Medulla oblongata (tissue), 1 donor: ENCODE measurements at regions not wholly inside any gene's neighbourhood (a gene's known extent, or its start where the extent isn't known, plus 50 kb on each side); places are given as distances from the start of the nearest gene placed in this dataset.
"Not testable (repeated sequence)": the region's sequence is repeated elsewhere in the genome, so short reads cannot be mapped to it uniquely, and the experiment has no call there.

Experiments used
- DNase-seq: peaks from one replicate; pipeline ENCODE4 v3.0.0-alpha.2; 2015; ENCODE audit errors: extremely low spot score

DNA sequence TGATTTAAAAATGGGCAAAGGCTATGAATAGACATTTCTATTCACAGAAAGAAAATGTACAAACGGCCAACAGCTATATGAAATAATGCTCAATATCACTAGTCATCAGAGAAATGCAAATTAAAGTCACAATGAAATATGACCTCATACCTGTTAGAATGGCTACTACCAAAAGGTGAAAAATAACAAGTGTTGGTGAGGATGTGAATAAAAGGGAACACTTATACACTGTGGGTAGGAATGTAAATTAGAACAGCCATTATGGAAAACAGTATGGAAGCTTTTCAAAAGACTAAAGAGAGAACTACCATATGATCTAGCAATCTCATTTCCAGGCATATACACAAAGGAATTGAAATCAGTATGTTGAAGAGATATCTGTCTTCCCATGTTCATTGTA, 118.9 kb upstream of the SPOPL start:
- DNase-seq: no peak

DNA sequence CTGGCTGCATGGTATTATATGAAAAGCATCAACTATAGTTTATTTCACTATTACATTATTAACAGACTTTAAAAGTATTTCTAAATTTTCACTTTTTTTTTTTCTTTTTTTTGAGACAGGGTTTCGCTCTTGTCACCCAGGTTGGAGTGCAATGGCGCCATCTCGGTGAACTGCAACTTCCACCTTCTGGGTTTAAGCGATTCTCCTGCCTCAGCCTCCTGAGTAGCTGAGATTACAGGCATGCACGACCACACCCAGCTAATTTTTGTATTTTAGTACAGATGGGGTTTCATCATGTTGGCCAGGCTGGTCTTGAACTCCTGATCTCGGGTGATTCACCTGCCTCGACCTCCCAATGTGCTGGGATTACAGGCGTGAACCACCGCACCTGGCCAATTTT, 115.4 kb upstream of the SPOPL start:
- DNase-seq: not testable (repeated sequence)

DNA sequence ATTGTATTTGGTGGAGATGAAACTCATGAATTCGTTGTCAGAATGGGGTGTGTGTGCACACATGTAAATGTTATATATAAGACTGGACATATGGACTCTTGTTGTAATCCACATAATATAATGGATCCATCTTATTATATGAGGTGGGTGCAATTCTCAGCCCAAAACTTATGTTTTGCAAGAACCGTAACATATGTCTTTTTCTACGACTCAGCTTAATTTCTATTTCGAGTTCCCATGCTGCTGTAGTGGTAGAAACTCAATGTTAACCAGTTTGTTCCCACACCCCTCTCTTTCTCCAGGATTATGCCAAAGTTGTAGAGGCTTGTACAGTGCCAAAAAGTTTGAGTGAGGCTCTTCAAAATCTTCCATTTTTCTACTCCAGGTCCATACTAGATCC, 112.5 kb upstream of the SPOPL start:
- no peak for DNase-seq

DNA sequence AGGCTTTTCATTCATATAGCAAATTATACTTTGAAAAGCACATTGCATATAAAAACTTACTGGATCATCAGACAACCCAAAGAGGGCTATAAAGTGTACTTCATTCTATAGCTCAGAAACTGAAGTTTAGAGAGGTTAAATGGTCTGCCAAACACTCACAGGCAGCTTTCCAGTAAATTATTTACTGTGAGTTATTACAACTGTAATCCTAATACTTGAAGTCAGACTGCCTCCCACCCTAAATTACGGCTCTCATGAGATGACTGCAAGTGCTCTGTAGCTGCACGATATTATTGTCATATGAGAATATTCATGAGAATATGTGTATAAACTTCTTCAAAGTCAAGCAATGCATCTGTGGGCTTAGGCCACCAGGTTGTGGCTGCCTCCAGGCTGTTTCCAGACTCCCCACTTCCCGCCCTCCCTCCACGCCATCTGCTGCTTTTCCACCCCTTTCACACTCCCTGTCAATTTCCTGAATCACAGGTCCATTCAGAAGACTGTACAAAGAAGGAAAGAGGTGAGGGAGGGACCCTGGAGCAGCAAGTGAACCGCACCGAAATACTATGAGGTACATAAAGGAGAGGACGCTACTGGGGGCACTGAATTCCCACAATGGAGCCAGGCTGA, 111.1 kb upstream of the SPOPL start:
- no peak for DNase-seq

DNA sequence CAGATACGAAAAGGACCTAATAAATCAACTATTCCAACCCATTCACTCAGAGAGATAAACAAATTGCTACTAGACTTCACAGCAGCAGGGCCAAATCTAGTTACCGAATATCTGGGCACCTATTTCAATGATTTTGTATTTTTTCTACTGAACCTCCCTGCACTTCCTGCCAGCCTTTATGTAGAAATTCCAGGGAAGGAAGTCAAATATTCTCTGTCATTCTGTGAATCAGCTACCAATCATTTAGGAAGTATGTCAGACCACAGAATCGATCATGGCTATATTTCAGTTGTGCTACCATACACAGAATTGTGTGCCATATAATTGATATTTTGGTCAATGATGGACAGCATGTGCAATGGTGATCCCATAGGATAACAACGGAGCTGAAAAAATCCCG, 109.6 kb upstream of the SPOPL start:
- DNase-seq: no peak

DNA sequence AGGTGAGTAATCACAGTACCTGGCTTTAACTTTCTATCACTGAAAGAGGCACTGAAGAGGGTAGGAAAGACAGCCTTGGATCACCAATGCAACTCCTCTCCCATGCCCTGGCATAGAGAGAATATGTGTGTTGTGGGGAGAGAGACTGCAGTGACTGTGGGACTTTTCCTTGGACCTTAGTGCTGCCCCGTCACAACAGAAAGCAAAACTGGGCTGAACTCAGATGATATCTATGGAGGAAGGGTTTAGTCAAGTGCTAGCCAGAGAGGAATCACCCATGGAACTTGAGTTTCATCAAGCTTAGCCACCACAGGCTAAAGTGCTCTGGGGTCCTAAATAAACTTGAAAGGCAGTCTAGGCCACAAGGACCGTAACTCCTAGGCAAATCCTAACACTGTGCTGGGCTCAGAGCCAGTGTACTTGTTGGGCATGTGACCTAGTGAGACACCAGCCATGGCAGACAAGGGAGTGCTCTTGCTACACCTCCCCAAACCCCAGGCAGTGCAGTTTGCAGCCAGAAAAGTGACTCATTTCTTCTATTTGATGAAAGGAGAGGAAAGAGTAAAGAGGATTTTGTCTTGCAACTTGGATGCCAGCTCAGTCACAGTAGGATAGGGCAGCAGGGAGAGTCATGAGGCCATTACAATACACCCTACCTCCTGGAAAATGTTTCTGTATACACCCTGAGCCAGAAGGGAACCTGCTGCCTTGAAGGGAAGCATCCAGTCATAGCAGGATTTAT, 105.8 kb upstream of the SPOPL start:
- no peak for DNase-seq

DNA sequence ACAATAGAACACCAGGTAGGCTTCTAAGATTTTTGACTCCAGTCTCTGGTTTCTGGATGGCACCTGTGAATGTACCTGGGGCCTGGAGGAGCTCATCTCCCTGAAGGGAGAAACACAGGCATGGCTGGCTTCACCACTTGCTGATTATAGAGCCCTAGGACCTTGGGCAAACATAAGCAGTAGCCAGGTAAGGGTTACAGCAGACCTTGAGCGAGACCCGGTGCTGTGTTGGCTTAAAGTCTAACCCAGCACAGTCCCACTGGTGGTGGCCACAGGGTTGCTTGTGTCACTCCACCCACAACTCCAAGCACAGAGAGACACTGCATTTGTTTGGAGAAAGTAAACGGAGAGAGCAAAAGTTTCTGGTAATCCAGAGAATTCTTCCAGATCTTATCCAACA, 104.7 kb upstream of the SPOPL start:
- no peak for DNase-seq

DNA sequence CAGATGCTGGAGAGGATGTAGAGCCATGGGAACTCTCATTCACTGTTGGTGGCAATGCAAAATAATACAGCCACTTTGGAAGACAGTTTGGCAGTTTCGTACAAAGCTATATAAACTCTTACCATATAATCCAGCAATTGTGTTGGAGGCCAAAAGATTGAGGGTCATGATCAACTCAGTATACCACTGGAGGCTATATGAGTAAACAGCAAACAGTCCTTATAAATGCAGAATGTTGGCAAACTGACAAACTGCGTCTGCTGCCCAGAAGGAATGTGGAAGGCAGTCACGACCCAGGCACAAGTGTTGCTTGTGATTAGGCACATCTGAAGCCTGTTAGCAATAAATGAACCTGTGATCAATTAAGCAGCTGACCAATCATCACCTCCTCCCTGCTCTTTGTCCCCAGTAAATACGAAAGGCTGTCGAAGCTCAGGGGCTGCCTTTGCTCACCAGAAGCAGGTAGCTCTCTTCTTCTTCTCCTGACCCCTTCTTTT, 98.1 kb upstream of the SPOPL start:
- DNase-seq: no peak

DNA sequence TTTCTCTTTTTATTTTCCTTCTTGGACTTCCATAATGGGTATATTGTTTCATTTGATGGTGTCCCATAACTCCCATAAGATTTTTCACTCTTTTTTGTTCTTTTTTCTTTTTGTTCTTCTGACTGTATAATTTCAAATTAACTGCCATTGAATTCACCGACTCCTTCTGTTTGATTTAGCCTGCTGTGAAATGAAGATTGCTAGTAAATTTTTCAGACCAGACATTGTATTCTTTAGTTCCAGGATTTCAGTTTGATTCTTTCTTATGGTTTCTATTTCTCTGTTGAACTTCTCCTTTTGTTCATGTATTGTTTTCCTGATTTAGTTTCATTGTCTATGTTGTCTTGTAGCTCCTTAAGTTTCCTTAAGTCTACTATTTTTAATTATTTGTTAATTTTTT, 87.6 kb upstream of the SPOPL start:
- no peak for DNase-seq

DNA sequence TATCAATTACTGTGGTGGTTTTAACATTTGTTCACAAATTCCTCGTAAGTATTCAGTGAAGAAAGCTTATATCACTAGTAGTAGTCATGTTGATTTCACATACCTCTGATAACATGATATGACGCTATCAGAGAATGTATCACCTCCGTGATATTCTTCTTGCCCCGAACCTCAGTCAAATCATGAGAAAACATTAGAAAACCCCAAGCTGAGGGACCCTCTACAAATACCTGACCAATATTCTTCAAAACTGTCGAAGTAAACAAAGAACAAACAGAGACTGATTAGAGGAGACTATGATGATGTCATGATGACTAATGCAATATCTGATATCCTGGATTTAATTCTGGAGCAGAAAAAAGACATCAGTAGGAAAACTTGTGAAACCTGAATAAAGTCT, 85.6 kb upstream of the SPOPL start:
- DNase-seq: no peak

DNA sequence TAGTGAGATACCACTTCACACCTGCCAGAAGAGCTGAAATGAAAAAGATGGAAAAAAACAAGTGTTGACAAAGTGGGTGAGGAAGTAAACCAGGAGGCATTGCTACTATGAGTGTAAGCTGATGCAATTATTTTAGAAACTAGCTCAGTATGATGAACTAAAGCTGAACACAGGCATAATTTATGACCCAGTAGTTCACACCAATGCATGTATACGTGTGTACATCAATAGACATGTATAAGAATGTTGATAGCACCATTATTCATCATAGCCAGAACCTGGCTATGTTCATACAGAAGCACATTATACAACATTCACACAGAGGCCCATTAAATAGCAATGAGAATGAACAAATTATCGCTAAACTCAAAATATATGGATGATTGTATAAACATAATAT, 83.1 kb upstream of the SPOPL start:
- no peak for DNase-seq

DNA sequence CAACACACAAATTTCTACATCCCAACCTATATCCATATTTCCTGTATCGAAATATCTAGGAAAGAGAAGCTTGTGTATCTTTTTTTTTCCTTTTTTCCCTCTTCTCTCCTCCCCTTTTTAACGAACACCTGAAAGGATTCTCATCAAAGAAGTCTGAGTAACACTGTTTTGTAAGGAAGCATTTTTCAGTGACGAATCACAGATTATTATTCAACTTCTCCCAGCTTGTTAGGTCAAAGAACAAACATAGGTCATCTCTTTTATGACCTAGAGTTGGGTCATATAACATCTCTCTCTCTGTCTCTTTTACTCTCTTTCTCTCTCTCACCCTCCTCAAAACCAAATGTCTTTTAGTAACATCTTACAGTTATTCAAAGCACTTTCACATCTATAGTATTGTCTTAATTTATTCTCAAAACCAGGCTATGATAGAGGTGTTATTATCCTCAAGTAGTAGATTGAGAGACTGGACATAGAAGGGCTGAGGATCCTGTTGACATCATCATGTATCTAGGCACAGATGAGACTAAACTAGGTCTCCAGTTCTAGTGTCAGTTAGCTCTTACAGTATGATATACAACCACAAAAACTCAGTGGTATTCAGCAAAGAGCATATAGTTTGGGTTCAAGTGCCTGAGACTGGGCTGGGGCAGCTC, 80.1 kb upstream of the SPOPL start:
- DNase-seq: no peak

DNA sequence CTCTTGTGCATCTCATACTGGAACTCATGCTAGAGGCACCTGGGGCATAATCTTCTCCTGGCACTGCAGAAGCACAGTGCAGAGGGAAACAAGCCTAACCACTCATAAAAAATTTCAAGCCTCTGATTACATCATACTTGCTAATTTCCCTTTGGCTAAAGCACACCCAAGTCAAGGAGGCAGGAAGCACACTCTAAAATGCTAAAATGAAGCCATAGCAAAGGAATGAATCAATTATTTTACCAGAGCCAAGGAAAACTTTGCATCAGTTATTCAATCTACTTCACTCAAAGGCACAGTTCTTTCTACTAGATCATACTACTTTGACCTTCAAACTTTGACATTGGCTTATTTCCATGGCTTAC, 79.6 kb upstream of the SPOPL start:
- DNase-seq: no peak

DNA sequence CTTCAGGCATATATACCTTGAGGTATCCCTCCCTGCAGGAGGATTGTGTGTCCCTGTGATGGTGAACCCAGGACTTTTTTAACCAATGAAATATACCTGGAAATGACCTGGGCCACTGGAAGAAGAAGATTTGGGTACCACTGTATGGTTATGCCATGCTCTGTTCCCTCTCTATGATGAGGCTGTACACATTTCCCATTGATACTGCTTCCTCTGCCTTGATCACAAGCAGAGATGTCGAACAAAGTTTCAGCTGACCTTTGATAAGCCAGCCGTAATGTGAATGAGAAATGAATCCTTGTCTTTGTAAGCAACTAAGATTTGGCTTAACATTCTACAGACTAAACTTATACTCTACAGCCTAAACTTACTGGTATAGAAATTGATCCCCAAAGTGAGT, 78.4 kb upstream of the SPOPL start:
- no peak for DNase-seq

DNA sequence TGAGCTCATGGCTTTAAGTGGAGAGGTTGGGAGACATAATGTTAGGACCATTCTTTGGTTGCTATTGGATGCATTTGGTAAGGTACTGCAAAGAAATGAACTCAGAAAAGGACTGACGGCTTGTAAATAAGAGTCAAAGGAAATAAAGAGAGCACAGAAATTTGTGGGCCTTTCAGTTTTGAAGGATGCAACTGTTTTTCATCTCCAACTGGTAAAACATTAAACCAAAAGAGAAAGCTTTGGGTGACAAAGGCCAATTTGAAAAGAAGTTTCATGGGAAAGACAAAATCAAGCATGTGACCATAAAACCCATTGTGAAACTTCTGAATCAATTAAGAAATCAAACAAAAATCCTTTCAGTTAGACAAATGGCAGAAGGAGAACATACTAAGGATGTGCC, 77.8 kb upstream of the SPOPL start:
- no peak for DNase-seq

DNA sequence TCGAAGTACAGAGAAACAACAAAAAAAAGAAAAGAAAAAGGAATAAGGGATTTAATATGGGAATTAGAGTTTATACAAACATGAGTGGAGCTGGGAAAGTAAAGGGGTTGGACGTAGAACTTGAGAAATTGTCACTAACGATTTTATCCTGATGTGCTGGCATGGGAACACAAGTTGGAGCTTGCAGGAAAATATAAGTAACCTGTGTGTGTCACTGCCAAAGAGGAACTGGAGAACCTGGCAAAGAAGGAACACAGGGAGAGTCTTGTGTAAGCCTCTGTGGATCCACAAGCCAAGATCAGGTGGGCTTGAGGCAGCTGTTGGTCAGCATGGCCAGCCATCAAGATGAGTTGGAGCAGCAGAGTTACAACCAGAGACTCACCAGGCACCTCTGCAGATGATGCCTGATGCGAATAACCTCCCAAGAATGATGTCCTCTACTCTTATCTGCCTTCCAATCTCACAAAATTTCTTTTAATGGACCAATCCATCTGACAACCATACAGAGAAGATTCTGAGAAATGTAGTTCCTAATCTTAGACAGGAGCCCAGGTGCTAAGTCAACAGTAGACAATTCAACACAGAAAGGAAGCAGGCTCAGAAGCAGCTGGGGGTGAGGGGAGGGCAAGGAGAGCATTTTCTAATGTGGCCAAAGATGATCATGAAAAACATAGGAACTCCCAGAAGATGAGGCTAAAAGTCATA, 77.0 kb upstream of the SPOPL start:
- DNase-seq: no peak

DNA sequence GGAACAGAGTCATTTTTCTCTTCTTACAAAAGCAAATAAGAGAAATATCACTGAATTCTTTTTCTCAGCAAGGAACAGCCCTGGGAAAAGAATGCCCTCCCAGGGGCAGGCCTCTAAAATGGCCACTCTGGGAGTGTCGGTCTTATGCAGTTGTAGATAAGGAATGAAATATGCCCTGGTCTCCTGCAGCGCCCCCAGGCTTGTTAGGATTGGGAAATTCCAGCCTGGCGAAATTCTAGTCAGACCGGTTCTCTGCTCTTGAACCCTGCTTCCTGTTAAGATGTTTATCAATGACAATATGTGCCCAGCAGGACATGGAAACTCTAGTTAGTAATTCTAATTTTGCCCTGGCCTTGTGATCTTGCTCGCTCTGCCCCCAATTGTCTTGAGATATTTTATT, 75.5 kb upstream of the SPOPL start:
- not testable (repeated sequence) for DNase-seq

DNA sequence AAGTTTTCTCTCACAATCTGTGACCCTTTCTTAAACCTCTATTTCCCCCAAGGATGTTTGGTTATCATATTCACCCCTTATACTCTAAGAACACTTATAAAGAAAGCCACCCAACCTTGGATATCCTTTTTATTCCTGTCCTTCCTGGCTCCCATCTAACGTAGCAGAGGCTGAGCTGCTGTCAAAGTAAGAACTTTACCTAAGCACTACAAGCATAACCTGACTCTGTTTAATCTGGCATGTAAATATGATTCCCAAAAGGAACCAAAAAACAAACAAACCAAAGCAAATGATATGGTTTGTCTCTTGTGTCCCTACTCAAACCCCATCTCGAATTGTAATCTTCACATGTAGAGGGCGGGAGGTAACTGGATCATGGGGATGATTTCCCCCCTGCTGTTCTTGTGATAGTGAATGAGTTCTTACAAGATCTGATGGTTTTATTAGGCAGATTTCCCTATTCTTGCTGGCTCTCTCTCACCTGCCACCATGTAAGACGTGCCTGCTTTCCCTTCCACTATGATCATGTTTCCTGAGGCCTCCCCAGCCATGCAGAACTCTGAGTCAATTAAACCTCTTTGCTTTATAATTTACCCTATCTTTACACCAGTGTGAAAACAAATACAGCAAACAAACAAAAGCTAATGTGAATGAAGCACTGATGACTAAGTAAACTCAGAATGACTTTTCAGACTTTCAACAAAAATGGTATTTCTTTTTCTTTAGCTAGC, 72.7 kb upstream of the SPOPL start:
- DNase-seq: no peak

DNA sequence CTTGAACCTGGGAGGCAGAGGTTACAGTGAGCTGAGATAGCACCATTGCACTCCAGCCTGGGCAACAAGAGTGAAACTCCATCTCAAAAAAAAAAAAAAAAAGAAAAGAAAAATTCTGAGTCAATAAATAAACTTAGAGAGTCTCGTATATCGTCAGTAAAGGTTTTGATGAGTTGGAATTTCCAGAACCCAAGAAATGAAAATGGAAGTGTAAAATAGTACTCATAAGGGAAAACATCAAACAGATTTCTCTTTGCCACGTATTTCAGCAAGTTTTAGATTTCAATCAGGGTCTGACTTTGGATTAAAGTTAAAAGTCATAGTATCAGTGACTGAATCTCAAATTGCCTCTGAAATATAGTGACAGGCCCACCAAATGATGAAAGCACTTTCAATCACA, 71.4 kb upstream of the SPOPL start:
- no peak for DNase-seq

DNA sequence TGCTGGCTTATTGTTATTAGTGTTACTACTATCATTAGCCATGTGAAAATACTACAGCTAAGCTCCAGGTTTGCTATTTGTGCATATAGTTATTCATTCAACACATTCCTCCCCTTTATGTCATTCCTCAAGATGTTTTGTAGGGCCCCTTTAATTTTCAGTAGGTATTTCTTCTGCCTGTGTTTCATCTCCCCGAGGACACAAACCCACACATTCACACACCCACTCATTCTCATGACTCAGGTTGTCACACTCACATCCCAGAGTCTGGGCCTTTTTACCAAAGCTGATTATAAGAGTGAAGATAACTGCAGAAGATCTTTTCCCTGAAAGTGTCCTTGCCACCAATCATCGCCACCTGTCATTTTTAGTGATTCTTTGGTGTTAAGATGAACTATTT, 68.6 kb upstream of the SPOPL start:
- DNase-seq: no peak

DNA sequence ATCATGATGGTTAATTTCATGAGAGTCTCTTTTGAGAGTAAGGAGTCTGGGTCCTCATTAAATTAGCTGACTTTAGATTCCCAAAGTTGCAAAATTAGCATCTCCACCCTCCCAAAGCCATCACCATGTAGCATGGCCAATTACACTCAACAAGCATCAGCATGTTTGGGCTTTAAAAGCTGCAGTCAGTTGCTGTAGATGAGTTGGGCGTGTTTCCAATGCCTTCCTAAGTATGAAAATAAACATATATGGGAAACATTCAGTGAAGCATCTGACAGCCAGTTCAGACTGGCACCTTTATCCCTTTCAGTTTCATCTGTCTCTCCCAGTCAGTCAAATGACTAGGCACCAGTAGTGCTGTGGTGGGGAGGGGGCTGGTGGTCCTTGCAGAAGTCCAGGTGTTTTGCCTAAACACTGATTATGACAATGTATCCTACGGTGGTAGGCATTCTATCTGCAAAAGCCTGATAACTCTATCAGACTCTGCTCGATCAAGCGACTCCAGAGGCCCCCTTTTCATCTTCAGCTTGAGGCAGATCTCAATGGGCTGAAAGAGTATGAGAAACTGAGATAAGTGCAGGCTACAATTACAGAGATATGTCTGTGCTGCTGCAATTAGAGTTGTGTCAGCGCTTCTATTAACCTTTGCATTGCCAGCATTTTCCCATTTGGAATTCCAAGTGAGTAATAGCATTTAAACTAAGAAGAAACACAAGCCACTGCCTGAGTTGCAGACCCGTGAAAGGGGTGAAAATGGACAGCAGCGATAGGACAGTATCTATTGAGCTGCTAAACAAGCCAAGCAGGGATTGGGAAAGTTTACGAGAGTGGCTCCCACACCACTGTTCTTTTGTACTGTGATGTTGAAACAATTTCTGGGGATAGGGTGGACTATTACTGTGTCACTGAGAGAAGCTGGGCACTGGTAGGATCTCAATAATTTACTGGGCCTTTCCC, 67.3 kb upstream of the SPOPL start:
- DNase-seq: no peak
